HEK293 (cell line): ENCODE measurements at regions not wholly inside any gene's neighbourhood (a gene's known extent, or its start where the extent isn't known, plus 50 kb on each side); places are given as distances from the start of the nearest gene placed in this dataset.

Source experiments
- CTCF ChIA-PET: fragments of 350-600 bp; formaldehyde crosslinking; extraction: SDS; loops from one replicate; lab custom pipeline; 2021; ENCODE audit warnings: antibody characterized with exemption; lab: Yijun Ruan, JAX
- POLR2A ChIA-PET: fragments of 300-600 bp; formaldehyde crosslinking; extraction: SDS; loops from one replicate; lab custom pipeline; 2020; ENCODE audit warnings: antibody characterized with exemption, inconsistent platforms; lab: Yijun Ruan, JAX
- H3K27ac ChIP-seq: fragments of 200-500 bp; sonication (Bioruptor generic); 2 replicates; pipeline ENCODE4 v1.5.1; 2014; ENCODE audit warnings: low read depth, low read length, control low read depth, inconsistent platforms; ENCODE audit errors: extremely low read depth
- H3K36me3 ChIP-seq, 2 experiments: fragments of 200-500 bp in 1 of 2; sonication (Bioruptor generic) in 1 of 2; 1 replicate in 1 of 2; 2 replicates in 1 of 2; pipeline ENCODE4 v1.5.1; 2014 to 2017; ENCODE audit warnings: inconsistent platforms in 2 of 2, low read length in 2 of 2; ENCODE audit not compliant: control insufficient read depth in 2 of 2, insufficient read depth in 1 of 2
- H3K4me1 ChIP-seq: fragments of 200-500 bp; sonication (Bioruptor generic); 2 replicates; pipeline ENCODE4 v1.5.1; 2014; ENCODE audit warnings: mild to moderate bottlenecking, low read length, inconsistent platforms; ENCODE audit not compliant: control insufficient read depth, insufficient read depth
- H3K4me3 ChIP-seq: 2 replicates; pipeline ENCODE4 v1.5.1; 2011; ENCODE audit warnings: low read depth, mild to moderate bottlenecking, control low read depth, low read length, moderate library complexity
- H3K9me3 ChIP-seq: fragments of 200-500 bp; sonication (Bioruptor generic); 2 replicates; pipeline ENCODE4 v1.5.1; 2014; ENCODE audit warnings: low read depth, low read length, inconsistent platforms; ENCODE audit not compliant: control insufficient read depth, insufficient read depth
- GLI4 ChIP-seq: fragments of 450-650 bp; formaldehyde crosslinking; IDR thresholded peaks from 2 replicates; pipeline ENCODE4 v1.5.1; 2016; ENCODE audit warnings: missing biosample characterization, missing genetic modification characterization
- HOXC10 ChIP-seq: sonication (generic); formaldehyde crosslinking; IDR thresholded peaks from 2 replicates; pipeline ENCODE4 v1.8.1; 2023; ENCODE audit warnings: mild to moderate bottlenecking, missing genetic modification reagents
- REPIN1 ChIP-seq: fragments of 450-650 bp; formaldehyde crosslinking; IDR thresholded peaks from 2 replicates; pipeline ENCODE4 v1.5.1; 2017; ENCODE audit warnings: missing biosample characterization, missing genetic modification characterization, low read depth
- SCRT1 ChIP-seq: fragments of 450-650 bp; formaldehyde crosslinking; IDR thresholded peaks from 2 replicates; pipeline ENCODE4 v1.5.1; 2016; ENCODE audit warnings: missing biosample characterization, missing genetic modification characterization, borderline replicate concordance
- SP7 ChIP-seq: fragments of 450-650 bp; formaldehyde crosslinking; IDR thresholded peaks from 2 replicates; pipeline ENCODE4 v1.5.1; 2016; ENCODE audit warnings: missing biosample characterization, missing genetic modification characterization
- ZNF112 ChIP-seq: fragments of 450-650 bp; formaldehyde crosslinking; IDR thresholded peaks from 2 replicates; pipeline ENCODE4 v1.5.0; 2017; ENCODE audit warnings: missing biosample characterization, missing genetic modification characterization
- ZNF146 ChIP-seq: fragments of 450-650 bp; formaldehyde crosslinking; IDR thresholded peaks from 2 replicates; pipeline ENCODE4 v1.5.1; 2016; ENCODE audit warnings: missing biosample characterization, missing genetic modification characterization
- ZNF148 ChIP-seq: fragments of 450-650 bp; formaldehyde crosslinking; IDR thresholded peaks from 2 replicates; pipeline ENCODE4 v1.5.0; 2017; ENCODE audit warnings: missing biosample characterization, missing genetic modification characterization, borderline replicate concordance
- ZNF155 ChIP-seq: fragments of 450-650 bp; formaldehyde crosslinking; IDR thresholded peaks from 2 replicates; pipeline ENCODE4 v1.5.1; 2016; ENCODE audit warnings: missing biosample characterization, missing genetic modification characterization
- ZNF174 ChIP-seq: fragments of 450-650 bp; formaldehyde crosslinking; IDR thresholded peaks from 2 replicates; pipeline ENCODE4 v1.5.0; 2017; ENCODE audit warnings: missing biosample characterization, mild to moderate bottlenecking, missing genetic modification characterization
- ZNF23 ChIP-seq: fragments of 450-650 bp; formaldehyde crosslinking; IDR thresholded peaks from 2 replicates; pipeline ENCODE4 v1.5.1; 2016; ENCODE audit warnings: missing biosample characterization, missing genetic modification characterization, borderline replicate concordance
- ZNF24 ChIP-seq: fragments of 450-650 bp; formaldehyde crosslinking; IDR thresholded peaks from 2 replicates; pipeline ENCODE4 v1.5.1; 2016; ENCODE audit warnings: missing biosample characterization, missing genetic modification characterization
- ZNF48 ChIP-seq: fragments of 450-650 bp; formaldehyde crosslinking; IDR thresholded peaks from 2 replicates; pipeline ENCODE4 v1.5.1; 2016; ENCODE audit warnings: missing biosample characterization, missing genetic modification characterization
- ZNF501 ChIP-seq: fragments of 450-650 bp; formaldehyde crosslinking; IDR thresholded peaks from 2 replicates; pipeline ENCODE4 v1.5.1; 2016; ENCODE audit warnings: missing biosample characterization, missing genetic modification characterization
- ZNF513 ChIP-seq: fragments of 450-650 bp; IDR thresholded peaks from 2 replicates; pipeline ENCODE4 v1.5.1; 2018; ENCODE audit warnings: missing biosample characterization, missing genetic modification characterization
- ZNF624 ChIP-seq: fragments of 450-650 bp; formaldehyde crosslinking; IDR thresholded peaks from 2 replicates; pipeline ENCODE4 v1.5.1; 2017; ENCODE audit warnings: missing biosample characterization, missing genetic modification characterization
- ZNF768 ChIP-seq: fragments of 450-650 bp; formaldehyde crosslinking; IDR thresholded peaks from 2 replicates; pipeline ENCODE4 v1.5.1; 2018; ENCODE audit warnings: missing biosample characterization, mild to moderate bottlenecking, missing genetic modification characterization
- TF ChIP-seq, protein P1 (sequence below): fragments of 450-650 bp; formaldehyde crosslinking; IDR thresholded peaks from 2 replicates; pipeline ENCODE4 v1.5.1; 2016; ENCODE audit warnings: missing biosample characterization, missing genetic modification characterization

- H3K9me3 ChIP-seq, result no peaks in the 10 kb centered on the region
- H3K4me3 ChIP-seq, result no peak overlapping the region
- POLR2A ChIA-PET, result no interaction called here
- H3K27ac ChIP-seq, result no peak overlapping the region
- no peaks in the 10 kb centered on the region for H3K36me3 ChIP-seq
- TF ChIP-seq SP7 (tag by site-specific recombination), result no peak
- no peak for TF ChIP-seq HOXC10 (CRISPR knock-in tag)
- TF ChIP-seq SCRT1 (tag by site-specific recombination), result no peak
- TF ChIP-seq ZNF148 (tag by site-specific recombination), result no peak
- peaks cover 3% of the 10 kb centered on the region; the same call in 1 of the 2 replicates for H3K4me1 ChIP-seq
- CTCF ChIA-PET, result no interaction called here
Measured at GRCh38 chr3:72093270-72093991, 308.5 kb upstream of the PROK2 start.

- CTCF ChIA-PET, result no interaction called here
- POLR2A ChIA-PET, result no interaction called here
Measured at GRCh38 chr3:72092778-72093177, 307.8 kb upstream of the PROK2 start.

DNA sequence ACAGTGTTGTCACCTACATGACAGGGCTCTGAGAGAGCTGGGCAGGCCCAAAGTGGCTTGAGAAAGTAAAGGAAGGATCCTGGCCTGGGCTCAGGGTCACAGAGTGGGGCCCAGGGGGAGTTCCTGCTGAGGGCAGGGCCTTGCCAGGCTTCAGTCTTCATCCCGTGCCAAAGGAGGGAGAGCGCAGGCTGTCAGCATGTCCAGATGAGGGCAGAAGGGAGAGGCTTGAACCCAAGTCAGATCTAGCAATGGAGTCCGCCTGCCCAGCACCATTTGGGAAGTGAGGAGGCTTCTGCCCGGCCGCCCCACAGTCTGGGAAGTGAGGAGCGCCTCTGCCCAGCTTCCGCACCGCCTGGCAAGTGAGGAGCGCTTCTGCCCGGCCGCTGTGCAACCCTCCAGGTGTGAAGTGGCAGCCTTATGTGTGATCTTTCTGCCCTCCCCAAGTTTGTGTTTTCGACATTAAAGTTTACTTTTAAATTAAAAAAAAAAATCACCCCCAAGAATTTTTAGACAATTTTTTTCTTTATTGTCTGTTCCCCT is 303.6 kb upstream of the PROK2 start:
- no peaks in the 10 kb centered on the region for H3K36me3 ChIP-seq

More at GRCh38 chr3:72092778-72093177, 307.8 kb upstream of the PROK2 start:
- no peak for TF ChIP-seq ZNF23 (tag by site-specific recombination)
- TF ChIP-seq ZNF501 (tag by site-specific recombination), result no peak
- TF ChIP-seq ZNF768 (tag by site-specific recombination), result no peak
- TF ChIP-seq ZNF513 (tag by site-specific recombination), result no peak
- TF ChIP-seq ZNF174, result no peak
- no peak for TF ChIP-seq ZNF24 (tag by site-specific recombination)
- no peak for TF ChIP-seq ZNF112 (tag by site-specific recombination)
- no peak for TF ChIP-seq ZNF48
- H3K27ac ChIP-seq, result no peak overlapping the region
- H3K9me3 ChIP-seq, result no peaks in the 10 kb centered on the region
- no peaks in the 10 kb centered on the region for H3K36me3 ChIP-seq
- no peak overlapping the region for H3K4me3 ChIP-seq
- peaks cover 3% of the 10 kb centered on the region; the same call in 1 of the 2 replicates for H3K4me1 ChIP-seq

More for the DNA sequence above, 303.6 kb upstream of the PROK2 start:
- no peaks in the 10 kb centered on the region for H3K9me3 ChIP-seq
- no peaks in the 10 kb centered on the region for H3K4me1 ChIP-seq
- no peak overlapping the region for H3K27ac ChIP-seq
- POLR2A ChIA-PET, result no interaction called here
- CTCF ChIA-PET, result no interaction called here
- TF ChIP-seq REPIN1 (no peak), ZNF155 (tag by site-specific recombination) (no peak), ZNF624 (tag by site-specific recombination) (no peak), GLI4 (no peak), ZNF146 (tag by site-specific recombination) (no peak)
- TF ChIP-seq, protein P1, sequence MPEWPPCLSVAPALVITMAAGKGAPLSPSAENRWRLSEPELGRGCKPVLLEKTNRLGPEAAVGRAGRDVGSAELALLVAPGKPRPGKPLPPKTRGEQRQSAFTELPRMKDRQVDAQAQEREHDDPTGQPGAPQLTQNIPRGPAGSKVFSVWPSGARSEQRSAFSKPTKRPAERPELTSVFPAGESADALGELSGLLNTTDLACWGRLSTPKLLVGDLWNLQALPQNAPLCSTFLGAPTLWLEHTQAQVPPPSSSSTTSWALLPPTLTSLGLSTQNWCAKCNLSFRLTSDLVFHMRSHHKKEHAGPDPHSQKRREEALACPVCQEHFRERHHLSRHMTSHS (tag by site-specific recombination), result no peak
- no peak overlapping the region for H3K4me3 ChIP-seq
